H9 (cell line): ENCODE measurements at regions not wholly inside any gene's neighbourhood (a gene's known extent, or its start where the extent isn't known, plus 50 kb on each side); places are given as distances from the start of the nearest gene placed in this dataset.

ENCODE experiments used
- DNase-seq: peaks from one replicate; pipeline ENCODE4 v3.0.0-alpha.2; 2017
- H2AFZ ChIP-seq: one replicate; pipeline ENCODE4 v1.6.1; 2013; ENCODE audit warnings: mild to moderate bottlenecking, low read length, control low read depth, moderate library complexity
- H2AK5ac ChIP-seq: 2 replicates; pipeline ENCODE4 v1.6.1; 2013; ENCODE audit warnings: low read length, control low read depth, mixed read lengths; ENCODE audit not compliant: insufficient read length
- H2BK120ac ChIP-seq: one replicate; pipeline ENCODE4 v1.6.1; 2013; ENCODE audit warnings: low read depth, mild to moderate bottlenecking, low read length, control low read depth, inconsistent platforms; ENCODE audit not compliant: poor library complexity, severe bottlenecking
- H2BK12ac ChIP-seq: 2 replicates; pipeline ENCODE4 v1.6.1; 2013; ENCODE audit warnings: low read length, control low read depth, mixed read lengths, low read depth; ENCODE audit not compliant: insufficient read length
- H2BK15ac ChIP-seq: 2 replicates; pipeline ENCODE4 v1.6.1; 2013; ENCODE audit warnings: low read depth, low read length, control low read depth
- H2BK20ac ChIP-seq: one replicate; pipeline ENCODE4 v1.6.1; 2013; ENCODE audit warnings: low read depth, mild to moderate bottlenecking, low read length, control low read depth, inconsistent platforms; ENCODE audit not compliant: poor library complexity, severe bottlenecking
- H2BK5ac ChIP-seq: 2 replicates; pipeline ENCODE4 v1.6.1; 2013; ENCODE audit warnings: low read length, control low read depth, mixed read lengths; ENCODE audit not compliant: insufficient read length
- H3K14ac ChIP-seq: 2 replicates; pipeline ENCODE4 v1.6.1; 2013; ENCODE audit warnings: low read length, control low read depth; ENCODE audit not compliant: insufficient read depth
- H3K18ac ChIP-seq: 2 replicates; pipeline ENCODE4 v1.6.1; 2013; ENCODE audit warnings: low read depth, mild to moderate bottlenecking, mixed read lengths, low read length, control low read depth; ENCODE audit not compliant: insufficient read length
- H3K23ac ChIP-seq: 2 replicates; pipeline ENCODE4 v1.6.1; 2013; ENCODE audit warnings: low read length, control low read depth, mixed read lengths, low read depth; ENCODE audit not compliant: insufficient read length
- H3K23me2 ChIP-seq: 2 replicates; pipeline ENCODE4 v1.6.1; 2013; ENCODE audit warnings: low read depth, mild to moderate bottlenecking, mixed read lengths, low read length, control low read depth; ENCODE audit not compliant: insufficient read length, poor library complexity, severe bottlenecking
- H3K27ac ChIP-seq: 2 replicates; pipeline ENCODE4 v1.5.1; 2013; ENCODE audit warnings: low read length, control low read depth, mixed read lengths, low read depth; ENCODE audit not compliant: insufficient read length
- H3K27me3 ChIP-seq: 2 replicates; pipeline ENCODE4 v1.6.1; 2013; ENCODE audit warnings: low read length, control low read depth, inconsistent platforms; ENCODE audit not compliant: insufficient read depth
- H3K4ac ChIP-seq: 2 replicates; pipeline ENCODE4 v1.6.1; 2013; ENCODE audit warnings: low read depth, mild to moderate bottlenecking, control low read depth, inconsistent platforms, low read length, moderate library complexity
- H3K4me1 ChIP-seq: 2 replicates; pipeline ENCODE4 v1.6.1; 2013; ENCODE audit warnings: low read length, control low read depth, inconsistent platforms; ENCODE audit not compliant: insufficient read depth
- H3K4me2 ChIP-seq: 2 replicates; pipeline ENCODE4 v1.6.1; 2013; ENCODE audit warnings: low read length, control low read depth, mixed read lengths; ENCODE audit not compliant: insufficient read length, insufficient read depth
- H3K56ac ChIP-seq: 2 replicates; pipeline ENCODE4 v1.6.1; 2013; ENCODE audit warnings: low read depth, mild to moderate bottlenecking, mixed read lengths, low read length, control low read depth; ENCODE audit not compliant: insufficient read length
- H3K79me1 ChIP-seq: 2 replicates; pipeline ENCODE4 v1.6.1; 2013; ENCODE audit warnings: low read depth, mild to moderate bottlenecking, moderate library complexity, low read length, control low read depth, inconsistent platforms; ENCODE audit not compliant: insufficient read depth, poor library complexity, severe bottlenecking
- H3K79me2 ChIP-seq: 2 replicates; pipeline ENCODE4 v1.6.1; 2013; ENCODE audit warnings: low read length, control low read depth, inconsistent platforms; ENCODE audit not compliant: insufficient read depth
- H3K9ac ChIP-seq: 2 replicates; pipeline ENCODE4 v1.6.1; 2013; ENCODE audit warnings: low read length, control low read depth, mixed read lengths; ENCODE audit not compliant: insufficient read length; ENCODE audit errors: extremely low read depth
- H3K9me3 ChIP-seq: one replicate; pipeline ENCODE4 v1.6.1; 2013; ENCODE audit warnings: low read depth, low read length, inconsistent platforms; ENCODE audit not compliant: control insufficient read depth
- H3T11ph ChIP-seq: one replicate; pipeline ENCODE4 v1.6.1; 2013; ENCODE audit warnings: mild to moderate bottlenecking, low read length, control low read depth, inconsistent platforms
- H4K20me1 ChIP-seq: one replicate; pipeline ENCODE4 v1.6.1; 2013; ENCODE audit not compliant: control insufficient read depth, insufficient read length, insufficient read depth
- H4K5ac ChIP-seq: 2 replicates; pipeline ENCODE4 v1.6.1; 2013; ENCODE audit warnings: low read depth, mild to moderate bottlenecking, mixed read lengths, low read length, control low read depth; ENCODE audit not compliant: insufficient read length
- H4K8ac ChIP-seq: replicated peaks from 2 replicates; pipeline ENCODE4 v1.6.1; 2013; ENCODE audit warnings: low read length, control low read depth, mixed read lengths, low read depth; ENCODE audit not compliant: insufficient read length
- H4K91ac ChIP-seq: 2 replicates; pipeline ENCODE4 v1.6.1; 2013; ENCODE audit warnings: low read depth, mild to moderate bottlenecking, moderate library complexity, mixed read lengths, low read length, control low read depth; ENCODE audit not compliant: insufficient read length
- H3K27ac Mint-ChIP-seq, 3 experiments: 2 replicates in 2 of 3; 3 replicates in 1 of 3; pipeline ENCODE4 v1.8.0; 2020 to 2021; ENCODE audit warnings: mixed read lengths in 3 of 3, mild to moderate bottlenecking in 1 of 3, moderate library complexity in 1 of 3
- H3K27me3 Mint-ChIP-seq: 2 replicates; pipeline ENCODE4 v1.8.0; 2021; ENCODE audit warnings: low read depth, mild to moderate bottlenecking, moderate library complexity, mixed read lengths
- H3K36me3 Mint-ChIP-seq, 3 experiments: 2 replicates in 2 of 3; 3 replicates in 1 of 3; pipeline ENCODE4 v1.8.0; 2020 to 2021; ENCODE audit warnings: low read depth in 3 of 3, mixed read lengths in 3 of 3; ENCODE audit not compliant: insufficient read depth in 1 of 3
- H3K4me1 Mint-ChIP-seq, 2 experiments: 2 replicates each; pipeline ENCODE4 v1.8.0; 2020; ENCODE audit warnings: mixed read lengths in 2 of 2
- H3K4me3 Mint-ChIP-seq, 2 experiments: 2 replicates in 1 of 2; 3 replicates in 1 of 2; pipeline ENCODE4 v1.8.0; 2020 to 2021; ENCODE audit warnings: mild to moderate bottlenecking in 2 of 2, mixed read lengths in 2 of 2, moderate library complexity in 1 of 2
- H3K9me3 Mint-ChIP-seq, 2 experiments: 2 replicates in 1 of 2; 3 replicates in 1 of 2; pipeline ENCODE4 v1.8.0; 2020; ENCODE audit warnings: mild to moderate bottlenecking in 2 of 2, mixed read lengths in 2 of 2, moderate library complexity in 1 of 2
- WGBS: extraction: QIAGEN DNeasy Blood & Tissue Kit; methylation state at CpG from one replicate; pipeline ENCODE4 v1.1.7; 2013; ENCODE audit warnings: missing lambda C conversion rate, low lambda C conversion rate, mixed read lengths; ENCODE audit not compliant: insufficient read length; ENCODE audit errors: extremely low coverage; 5-methylcytosine and 5-hydroxymethylcytosine counted together
- TF ChIP-seq, protein P1 (sequence below): fragments of 200-600 bp; sonication (generic); conservative IDR thresholded peaks from 3 replicates; pipeline ENCODE4 v1.8.0; 2021; ENCODE audit warnings: antibody characterized with exemption, mild to moderate bottlenecking

GRCh38 chr18:55159027-55159426, 199.8 kb upstream of the CCDC68 start:
- H2BK120ac ChIP-seq, result no peak overlapping the region
- no peaks in the 10 kb centered on the region for H3K4me1 Mint-ChIP-seq
- H3K4me3 Mint-ChIP-seq, result no peak overlapping the region
- no peak overlapping the region for H2BK15ac ChIP-seq
- H3K18ac ChIP-seq, result no peak overlapping the region
- no peak overlapping the region for H2AFZ ChIP-seq
- no peak overlapping the region for H3K23ac ChIP-seq
- no peak overlapping the region for H3K4ac ChIP-seq
- no peak overlapping the region for H2BK20ac ChIP-seq
- WGBS, result no CpG with 5 or more reads among the region's 4 CpGs
- H3K36me3 Mint-ChIP-seq, result no peaks in the 10 kb centered on the region; a peak in 1 of 7 replicates
- H3K27me3 ChIP-seq, result no peaks in the 10 kb centered on the region
- TF ChIP-seq, protein P1, sequence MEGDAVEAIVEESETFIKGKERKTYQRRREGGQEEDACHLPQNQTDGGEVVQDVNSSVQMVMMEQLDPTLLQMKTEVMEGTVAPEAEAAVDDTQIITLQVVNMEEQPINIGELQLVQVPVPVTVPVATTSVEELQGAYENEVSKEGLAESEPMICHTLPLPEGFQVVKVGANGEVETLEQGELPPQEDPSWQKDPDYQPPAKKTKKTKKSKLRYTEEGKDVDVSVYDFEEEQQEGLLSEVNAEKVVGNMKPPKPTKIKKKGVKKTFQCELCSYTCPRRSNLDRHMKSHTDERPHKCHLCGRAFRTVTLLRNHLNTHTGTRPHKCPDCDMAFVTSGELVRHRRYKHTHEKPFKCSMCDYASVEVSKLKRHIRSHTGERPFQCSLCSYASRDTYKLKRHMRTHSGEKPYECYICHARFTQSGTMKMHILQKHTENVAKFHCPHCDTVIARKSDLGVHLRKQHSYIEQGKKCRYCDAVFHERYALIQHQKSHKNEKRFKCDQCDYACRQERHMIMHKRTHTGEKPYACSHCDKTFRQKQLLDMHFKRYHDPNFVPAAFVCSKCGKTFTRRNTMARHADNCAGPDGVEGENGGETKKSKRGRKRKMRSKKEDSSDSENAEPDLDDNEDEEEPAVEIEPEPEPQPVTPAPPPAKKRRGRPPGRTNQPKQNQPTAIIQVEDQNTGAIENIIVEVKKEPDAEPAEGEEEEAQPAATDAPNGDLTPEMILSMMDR, result no peak
- H3K27ac ChIP-seq, result no peak overlapping the region
- H3K9ac ChIP-seq, result no peak overlapping the region
- no peaks in the 10 kb centered on the region; a peak in 1 of 5 replicates for H3K9me3 Mint-ChIP-seq
- H3K27ac Mint-ChIP-seq, result no peak overlapping the region
- H2AK5ac ChIP-seq, result no peak overlapping the region
- H2BK5ac ChIP-seq, result no peak overlapping the region
- DNase-seq, result no peak
- no peak overlapping the region for H4K91ac ChIP-seq
- H4K20me1 ChIP-seq, result no peaks in the 10 kb centered on the region
- no peak overlapping the region for H3K56ac ChIP-seq
- H3K27me3 Mint-ChIP-seq, result no peaks in the 10 kb centered on the region; the same call in 1 of the 2 replicates
- no peak overlapping the region for H3K14ac ChIP-seq
- no peaks in the 10 kb centered on the region for H3K9me3 ChIP-seq
- no peaks in the 10 kb centered on the region for H3K23me2 ChIP-seq
- no peak overlapping the region for H3K4me2 ChIP-seq
- H3T11ph ChIP-seq, result no peak overlapping the region
- H2BK12ac ChIP-seq, result no peak overlapping the region
- H3K79me2 ChIP-seq, result no peaks in the 10 kb centered on the region
- no peaks in the 10 kb centered on the region for H3K79me1 ChIP-seq
- no peak overlapping the region for H4K5ac ChIP-seq
- H3K4me1 ChIP-seq, result no peaks in the 10 kb centered on the region
- no peak overlapping the region for H4K8ac ChIP-seq
